IPS-NIHi11 (cell line): ENCODE measurements at regions not wholly inside any gene's neighbourhood (a gene's known extent, or its start where the extent isn't known, plus 50 kb on each side); places are given as distances from the start of the nearest gene placed in this dataset.
A peak's percentile ranks its signal among the peaks of the same experiment; 100 is the strongest.
"Not testable (repeated sequence)": the region's sequence is repeated elsewhere in the genome, so short reads cannot be mapped to it uniquely, and the experiment has no call there.

ENCODE experiments used
- DNase-seq: peaks from one replicate; pipeline ENCODE4 v3.0.0; 2012; ENCODE audit warnings: mixed read lengths, low spot score

DNA sequence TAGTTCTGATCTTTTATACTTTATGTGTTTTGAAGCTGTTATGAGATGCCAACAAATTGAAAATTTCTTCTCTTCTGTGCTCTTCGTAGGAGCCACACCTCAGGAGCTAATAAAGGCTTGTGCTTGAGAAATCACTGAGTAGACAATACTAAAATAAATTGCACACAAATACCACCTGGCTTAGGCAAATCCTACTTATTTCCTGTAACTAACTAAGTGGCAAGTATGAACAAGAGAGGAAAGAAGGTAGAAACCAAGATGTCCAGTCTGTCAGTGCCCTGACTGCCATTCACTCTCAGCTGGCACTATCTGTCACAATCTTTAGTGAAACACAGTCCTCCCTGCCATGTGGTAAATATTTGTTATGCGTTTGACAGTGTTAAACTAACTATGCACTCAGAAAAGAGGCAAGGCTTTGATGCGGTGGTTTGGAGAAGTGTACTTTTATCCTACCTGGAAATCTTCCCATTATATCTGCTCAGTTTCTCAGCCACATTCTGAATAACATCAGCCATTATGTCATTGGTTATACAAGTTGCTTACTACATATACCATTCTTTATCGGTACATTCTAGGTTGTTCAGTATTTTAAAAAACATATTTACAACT, 293.4 kb upstream of the VWC2 start:
- no peak for DNase-seq

- no peak for DNase-seq
Observed at GRCh38 chr7:49481075-49481474, 292.4 kb upstream of the VWC2 start.

DNA sequence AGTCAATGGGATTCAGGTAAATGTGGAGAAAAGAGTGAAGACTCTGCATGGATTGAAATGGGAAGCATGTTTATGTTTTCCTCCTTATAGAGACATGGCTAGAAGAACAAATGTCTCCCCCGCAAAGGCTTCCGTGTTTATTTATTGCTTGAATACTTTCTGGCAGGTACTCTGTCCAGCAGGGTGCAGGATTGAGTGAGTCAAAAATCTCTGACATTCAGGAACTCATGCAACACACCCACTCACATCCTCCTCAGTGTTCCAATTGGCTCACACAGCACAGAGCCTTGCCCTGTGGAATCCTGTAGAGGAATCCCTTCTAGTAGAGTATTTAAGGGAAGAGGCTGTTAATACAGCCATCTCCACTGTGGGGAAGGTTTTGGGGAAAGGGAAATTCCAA, 290.3 kb upstream of the VWC2 start:
- peak; percentile 13 for DNase-seq

- peak; percentile 11 for DNase-seq
Observed at GRCh38 chr7:49486974-49487829, 286.2 kb upstream of the VWC2 start.

DNA sequence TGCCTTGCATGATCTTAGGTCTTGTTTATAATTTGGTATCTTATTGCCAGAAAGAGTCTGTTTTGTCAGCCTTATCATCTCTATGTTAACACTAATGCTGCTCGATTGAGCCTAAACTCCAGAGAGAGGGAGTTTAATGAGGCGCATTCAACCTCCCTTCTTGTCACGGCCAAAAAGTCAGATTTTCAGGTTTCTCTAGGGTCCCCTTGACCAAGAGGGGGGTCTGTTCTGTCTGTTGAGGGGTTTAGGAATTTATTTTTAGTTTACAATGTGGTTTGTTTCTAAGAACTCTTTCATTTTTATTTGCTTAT, 285.7 kb upstream of the VWC2 start:
- DNase-seq = no peak

- no peak for DNase-seq
Observed at GRCh38 chr7:49488573-49488972, 284.9 kb upstream of the VWC2 start.

DNA sequence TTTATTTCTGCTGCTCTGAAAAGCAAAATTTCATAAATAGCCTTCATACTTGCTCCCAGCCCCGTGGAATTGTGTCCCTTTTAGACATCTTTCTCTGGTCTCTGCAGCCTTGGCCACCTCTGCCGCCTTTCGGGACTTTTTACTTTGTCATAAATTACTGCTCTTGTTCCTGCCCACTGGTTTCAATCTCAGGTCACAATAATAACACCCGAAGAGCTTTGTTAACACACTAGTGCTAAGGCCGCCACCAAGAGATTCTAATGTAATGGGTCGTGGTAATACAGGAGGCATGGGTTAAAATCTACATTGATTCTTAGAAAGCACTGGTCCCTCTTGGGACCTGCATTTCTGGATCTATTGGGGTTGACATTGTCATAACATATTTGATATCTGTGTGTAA, 276.0 kb upstream of the VWC2 start:
- no peak for DNase-seq

DNA sequence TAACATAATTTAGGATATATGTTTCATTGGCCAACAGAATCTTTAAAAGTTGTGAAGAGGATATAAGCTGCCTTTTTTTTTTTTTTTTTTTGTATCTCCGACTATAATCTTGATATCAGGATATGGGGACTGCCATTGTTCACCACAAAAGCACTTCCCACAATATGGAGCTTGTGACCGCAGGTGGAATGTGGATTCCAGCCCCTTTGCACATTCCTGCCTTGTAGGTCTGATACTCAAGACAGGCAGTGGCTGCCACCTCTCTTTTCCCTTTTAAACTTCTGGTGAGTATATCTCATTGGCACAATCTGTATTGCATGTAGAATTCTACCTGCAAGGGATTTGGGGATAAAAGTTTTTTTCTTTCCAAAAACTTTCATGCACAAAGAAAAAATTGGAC, 272.7 kb upstream of the VWC2 start:
- no peak for DNase-seq

DNA sequence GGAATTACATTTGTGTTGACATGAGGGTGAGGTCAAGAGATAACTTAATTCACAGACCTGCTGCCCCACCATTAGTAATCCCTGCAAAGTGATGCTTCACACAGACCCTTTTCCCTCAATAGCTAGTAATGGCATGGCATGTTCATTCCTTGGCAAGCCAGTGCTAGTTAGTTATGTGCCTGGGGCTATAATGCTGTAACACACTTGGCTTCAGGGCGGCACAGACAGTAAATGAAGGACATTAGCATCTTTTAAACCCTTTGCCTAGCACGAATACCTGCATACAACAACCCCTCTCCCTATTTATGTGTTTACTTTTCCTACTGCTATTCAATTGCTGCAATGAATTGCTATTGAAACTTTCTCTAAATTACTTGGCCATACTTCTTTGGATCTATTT, 266.2 kb upstream of the VWC2 start:
- DNase-seq = not testable (repeated sequence)

DNA sequence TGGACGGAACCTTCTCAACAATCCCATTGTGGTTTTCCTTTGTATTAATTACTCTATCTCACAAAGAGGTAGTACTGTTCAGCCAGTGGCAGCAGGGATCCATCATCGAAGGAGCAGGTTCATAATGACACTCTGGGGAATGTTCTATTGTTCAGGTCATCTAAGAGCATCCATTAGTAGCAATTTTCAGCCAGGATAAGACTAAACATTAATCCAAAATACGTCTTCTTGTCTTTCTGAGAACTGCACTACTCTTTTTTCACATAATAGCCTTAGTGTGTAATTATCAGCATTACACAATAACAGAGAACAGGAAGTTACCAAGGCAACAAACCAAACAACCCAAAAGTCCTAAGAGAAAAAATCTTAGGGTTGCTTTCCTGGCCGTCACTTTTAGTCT, 259.5 kb upstream of the VWC2 start:
- DNase-seq = no peak

DNA sequence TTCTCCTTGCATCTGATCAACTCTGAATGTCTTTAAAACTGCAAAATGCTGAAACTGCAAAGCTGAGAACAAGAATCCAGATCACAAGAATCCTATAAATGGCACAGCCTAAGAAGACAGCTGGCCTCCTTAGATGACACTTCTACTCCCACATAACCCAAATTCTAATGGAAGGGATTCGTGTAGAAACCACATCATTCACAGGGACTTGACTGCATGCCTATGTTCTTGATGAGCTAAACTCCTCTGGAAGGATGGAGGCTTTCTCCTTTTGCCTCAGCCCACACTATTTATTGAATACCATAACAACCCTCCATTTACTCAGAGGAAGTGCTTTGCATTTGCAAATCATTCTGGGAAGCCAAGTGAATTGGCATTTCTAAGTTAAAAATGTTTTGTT, 252.5 kb upstream of the VWC2 start:
- no peak for DNase-seq

- DNase-seq = no peak
Observed at GRCh38 chr7:49522111-49522510, 251.3 kb upstream of the VWC2 start.

DNA sequence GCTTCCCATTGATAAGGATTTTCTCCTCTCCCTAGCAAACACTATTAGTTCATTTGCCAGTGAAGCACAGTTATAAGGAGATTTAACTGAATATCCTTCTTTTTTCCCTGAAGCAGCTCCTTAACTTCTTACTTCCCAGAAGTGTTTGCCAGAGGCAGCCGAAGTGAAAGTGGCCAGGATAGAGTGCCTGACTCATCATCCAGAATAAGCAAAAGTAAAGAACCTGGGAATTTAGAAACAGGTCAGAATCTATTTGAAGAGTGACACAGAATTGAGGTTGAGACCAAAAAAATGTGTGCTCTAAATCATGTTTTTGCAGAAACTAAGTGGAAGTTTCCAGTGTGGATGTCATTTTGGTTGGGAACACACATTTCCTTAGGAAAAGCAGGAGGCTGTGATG, 249.6 kb upstream of the VWC2 start:
- no peak for DNase-seq

GRCh38 chr7:49527182-49527581, 246.3 kb upstream of the VWC2 start:
- no peak for DNase-seq

DNA sequence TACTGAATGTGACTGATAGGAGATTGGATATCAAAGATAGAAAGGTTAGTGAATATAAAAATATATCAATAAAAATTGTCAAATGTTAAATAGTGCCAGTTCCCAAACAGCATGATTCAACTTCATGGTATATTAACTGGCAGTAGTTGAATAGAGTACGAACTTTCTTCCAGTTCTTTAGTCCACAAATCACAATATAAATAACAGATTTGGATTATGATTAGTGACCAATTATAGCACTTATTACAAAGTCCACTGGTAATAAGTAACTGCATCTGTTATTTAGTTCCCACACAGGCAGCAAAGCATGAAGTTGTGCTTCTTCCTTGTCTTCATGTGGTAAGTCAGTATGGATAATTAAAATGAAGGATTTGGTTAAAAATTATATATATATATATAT, 243.0 kb upstream of the VWC2 start:
- no peak for DNase-seq

- DNase-seq = no peak
Observed at GRCh38 chr7:49563693-49564378, 209.6 kb upstream of the VWC2 start.

DNA sequence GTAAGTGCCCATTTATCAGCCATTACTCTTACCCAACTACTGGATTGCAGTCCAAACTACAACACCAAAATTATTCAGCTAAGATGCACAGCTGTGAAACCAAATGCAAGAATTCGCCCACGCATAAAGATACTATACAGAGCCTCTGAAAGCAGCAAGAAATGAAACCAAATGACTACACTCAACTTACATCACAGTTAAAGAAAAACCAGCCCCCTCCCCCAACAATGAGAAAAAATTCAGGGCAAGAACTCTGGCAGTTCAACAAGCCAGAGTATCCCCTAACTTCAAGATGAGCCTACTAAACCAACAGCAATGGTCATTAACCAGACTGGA, 209.1 kb upstream of the VWC2 start:
- no peak for DNase-seq

DNA sequence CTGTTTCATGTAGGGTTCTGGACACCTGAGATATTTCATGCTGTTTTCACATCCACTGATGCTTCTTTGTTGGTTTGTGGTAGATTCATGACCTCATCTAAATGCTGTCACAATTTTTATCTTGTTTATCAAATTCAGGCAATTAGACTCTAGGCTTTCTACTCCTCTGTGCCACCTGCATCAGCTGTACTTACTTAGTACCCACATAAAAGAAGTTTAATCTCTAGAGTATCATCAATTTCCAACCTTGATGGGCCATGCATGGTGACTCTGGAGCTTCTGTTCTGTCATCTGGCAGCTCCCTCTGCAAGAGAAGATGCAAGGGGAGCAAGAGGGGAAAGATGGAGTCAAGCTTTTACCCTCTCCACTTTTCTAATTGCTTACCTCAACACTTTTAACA, 195.9 kb upstream of the VWC2 start:
- DNase-seq = no peak

- no peak for DNase-seq
Observed at GRCh38 chr7:49579408-49579807, 194.0 kb upstream of the VWC2 start.

GRCh38 chr7:49580000-49580399, 193.4 kb upstream of the VWC2 start:
- peak; percentile 13 for DNase-seq

- no peak for DNase-seq
Observed at GRCh38 chr7:49580761-49581160, 192.7 kb upstream of the VWC2 start.

- DNase-seq = no peak
Observed at GRCh38 chr7:49583440-49583839, 190.0 kb upstream of the VWC2 start.

DNA sequence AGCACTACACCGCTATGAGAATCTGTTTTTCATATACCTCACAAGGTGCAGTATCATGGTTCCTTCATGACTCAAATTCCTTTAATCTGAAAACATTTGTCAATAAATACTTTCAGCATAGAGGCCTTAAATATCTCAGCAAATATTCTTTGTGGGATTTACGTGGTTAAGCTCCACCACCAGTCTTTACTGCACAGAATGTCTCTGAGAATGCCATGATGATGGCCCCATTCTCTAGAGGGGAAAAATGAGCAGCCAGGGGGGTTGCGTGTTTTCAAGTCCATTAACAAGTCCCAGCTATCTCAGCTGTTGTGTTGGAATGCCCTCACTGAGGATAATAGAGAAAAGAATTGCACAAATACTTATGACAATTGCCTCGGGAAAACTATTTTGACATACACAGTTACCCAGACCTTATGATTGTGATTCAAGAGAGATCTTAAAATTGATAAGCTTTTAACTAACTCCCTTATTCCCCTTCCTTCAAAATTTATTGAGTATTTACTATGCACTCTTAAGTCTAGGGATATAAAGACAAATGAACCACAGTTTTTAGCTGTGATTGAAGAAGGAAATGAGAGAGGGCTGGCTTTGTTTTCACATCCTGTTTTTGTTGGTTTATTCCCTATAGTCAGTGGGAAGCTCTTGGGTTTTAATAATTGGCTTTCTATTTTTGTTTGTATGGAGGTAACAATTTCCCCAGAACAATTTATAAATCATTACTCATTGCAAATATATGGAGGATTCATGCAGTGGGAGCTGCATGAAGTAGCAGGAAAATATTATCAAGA, 176.5 kb upstream of the VWC2 start:
- DNase-seq = no peak
